HEK293 (cell line): ENCODE measurements at regions not wholly inside any gene's neighbourhood (a gene's known extent, or its start where the extent isn't known, plus 50 kb on each side); places are given as distances from the start of the nearest gene placed in this dataset.

Experiments
- CTCF ChIA-PET: fragments of 350-600 bp; formaldehyde crosslinking; extraction: SDS; loops from one replicate; lab custom pipeline; 2021; ENCODE audit warnings: antibody characterized with exemption; lab: Yijun Ruan, JAX
- POLR2A ChIA-PET: fragments of 300-600 bp; formaldehyde crosslinking; extraction: SDS; loops from one replicate; lab custom pipeline; 2020; ENCODE audit warnings: antibody characterized with exemption, inconsistent platforms; lab: Yijun Ruan, JAX
- H3K27ac ChIP-seq: fragments of 200-500 bp; sonication (Bioruptor generic); 2 replicates; pipeline ENCODE4 v1.5.1; 2014; ENCODE audit warnings: low read depth, low read length, control low read depth, inconsistent platforms; ENCODE audit errors: extremely low read depth
- H3K36me3 ChIP-seq, 2 experiments: fragments of 200-500 bp in 1 of 2; sonication (Bioruptor generic) in 1 of 2; 1 replicate in 1 of 2; 2 replicates in 1 of 2; pipeline ENCODE4 v1.5.1; 2014 to 2017; ENCODE audit warnings: inconsistent platforms in 2 of 2, low read length in 2 of 2; ENCODE audit not compliant: control insufficient read depth in 2 of 2, insufficient read depth in 1 of 2
- H3K4me1 ChIP-seq: fragments of 200-500 bp; sonication (Bioruptor generic); 2 replicates; pipeline ENCODE4 v1.5.1; 2014; ENCODE audit warnings: mild to moderate bottlenecking, low read length, inconsistent platforms; ENCODE audit not compliant: control insufficient read depth, insufficient read depth
- H3K4me3 ChIP-seq: 2 replicates; pipeline ENCODE4 v1.5.1; 2011; ENCODE audit warnings: low read depth, mild to moderate bottlenecking, control low read depth, low read length, moderate library complexity
- H3K9me3 ChIP-seq: fragments of 200-500 bp; sonication (Bioruptor generic); 2 replicates; pipeline ENCODE4 v1.5.1; 2014; ENCODE audit warnings: low read depth, low read length, inconsistent platforms; ENCODE audit not compliant: control insufficient read depth, insufficient read depth
- BCL11A ChIP-seq: fragments of 450-650 bp; formaldehyde crosslinking; IDR thresholded peaks from 2 replicates; pipeline ENCODE4 v1.5.1; 2016; ENCODE audit warnings: low read depth, missing biosample characterization, missing genetic modification characterization
- KLF7 ChIP-seq: fragments of 450-650 bp; formaldehyde crosslinking; IDR thresholded peaks from 2 replicates; pipeline ENCODE4 v1.5.1; 2016; ENCODE audit warnings: missing biosample characterization, missing genetic modification characterization, borderline replicate concordance
- PRDM1 ChIP-seq: fragments of 450-650 bp; formaldehyde crosslinking; IDR thresholded peaks from 2 replicates; pipeline ENCODE4; 2016; ENCODE audit warnings: missing biosample characterization, missing genetic modification characterization
- ZBTB21 ChIP-seq: fragments of 450-650 bp; formaldehyde crosslinking; IDR thresholded peaks from 2 replicates; pipeline ENCODE4 v1.5.1; 2017; ENCODE audit warnings: missing biosample characterization, missing genetic modification characterization
- ZFP3 ChIP-seq: fragments of 450-650 bp; formaldehyde crosslinking; IDR thresholded peaks from 2 replicates; pipeline ENCODE4 v1.5.1; 2016; ENCODE audit warnings: low read depth, missing biosample characterization, missing genetic modification characterization
- ZNF133 ChIP-seq: fragments of 450-650 bp; formaldehyde crosslinking; IDR thresholded peaks from 2 replicates; pipeline ENCODE4 v1.5.1; 2016; ENCODE audit warnings: missing biosample characterization, missing genetic modification characterization
- ZNF223 ChIP-seq: fragments of 450-650 bp; formaldehyde crosslinking; IDR thresholded peaks from 2 replicates; pipeline ENCODE4 v1.5.1; 2016; ENCODE audit warnings: missing biosample characterization, missing genetic modification characterization
- ZNF394 ChIP-seq: fragments of 450-650 bp; formaldehyde crosslinking; IDR thresholded peaks from 2 replicates; pipeline ENCODE4 v1.5.1; 2016; ENCODE audit warnings: missing biosample characterization, missing genetic modification characterization, mild to moderate bottlenecking, moderate library complexity, borderline replicate concordance
- ZNF426 ChIP-seq: fragments of 450-650 bp; formaldehyde crosslinking; IDR thresholded peaks from 2 replicates; pipeline ENCODE4 v1.5.1; 2017; ENCODE audit warnings: missing biosample characterization, missing genetic modification characterization, mild to moderate bottlenecking, inconsistent platforms, moderate library complexity
- ZNF433 ChIP-seq: fragments of 450-650 bp; formaldehyde crosslinking; IDR thresholded peaks from 2 replicates; pipeline ENCODE4 v1.5.1; 2016; ENCODE audit warnings: missing biosample characterization, missing genetic modification characterization, low read depth
- ZNF555 ChIP-seq: fragments of 450-650 bp; formaldehyde crosslinking; conservative IDR thresholded peaks from 2 replicates; pipeline ENCODE4 v1.5.1; 2017; ENCODE audit warnings: missing biosample characterization, mild to moderate bottlenecking, missing genetic modification characterization, inconsistent platforms
- ZNF600 ChIP-seq: fragments of 450-650 bp; formaldehyde crosslinking; IDR thresholded peaks from 2 replicates; pipeline ENCODE4 v1.5.1; 2016; ENCODE audit warnings: missing biosample characterization, missing genetic modification characterization
- ZNF623 ChIP-seq: fragments of 450-650 bp; formaldehyde crosslinking; IDR thresholded peaks from 2 replicates; pipeline ENCODE4 v1.5.1; 2016; ENCODE audit warnings: missing biosample characterization, missing genetic modification characterization
- ZNF654 ChIP-seq: fragments of 450-650 bp; formaldehyde crosslinking; IDR thresholded peaks from 2 replicates; pipeline ENCODE4 v1.5.1; 2016; ENCODE audit warnings: low read depth, missing biosample characterization, missing genetic modification characterization
- ZSCAN30 ChIP-seq: fragments of 450-650 bp; IDR thresholded peaks from 2 replicates; pipeline ENCODE4 v1.5.1; 2018; ENCODE audit warnings: missing biosample characterization, mild to moderate bottlenecking, missing genetic modification characterization, moderate library complexity
- TF ChIP-seq, protein P1 (sequence below): fragments of 450-650 bp; formaldehyde crosslinking; conservative IDR thresholded peaks from 2 replicates; pipeline ENCODE4 v1.5.1; 2016; ENCODE audit warnings: low read depth, missing biosample characterization, missing genetic modification characterization
- TF ChIP-seq, protein P2 (sequence below): fragments of 450-650 bp; formaldehyde crosslinking; IDR thresholded peaks from 2 replicates; pipeline ENCODE4 v1.5.1; 2016; ENCODE audit warnings: missing biosample characterization, missing genetic modification characterization
- TF ChIP-seq, protein P3 (sequence below): fragments of 450-650 bp; formaldehyde crosslinking; conservative IDR thresholded peaks from 2 replicates; pipeline ENCODE4 v1.5.1; 2016; ENCODE audit warnings: low read depth, missing biosample characterization, missing genetic modification characterization
- TF ChIP-seq, protein P4 (sequence below): fragments of 450-650 bp; formaldehyde crosslinking; IDR thresholded peaks from 2 replicates; pipeline ENCODE4 v1.5.1; 2016; ENCODE audit warnings: missing biosample characterization, missing genetic modification characterization
- TF ChIP-seq, protein P5 (sequence below): fragments of 450-650 bp; formaldehyde crosslinking; IDR thresholded peaks from 2 replicates; pipeline ENCODE4 v1.5.1; 2016; ENCODE audit warnings: missing biosample characterization, missing genetic modification characterization
- TF ChIP-seq, protein P6 (sequence below): IDR thresholded peaks from 2 replicates; pipeline ENCODE4 v1.6.1; 2011; ENCODE audit warnings: mild to moderate bottlenecking, low read depth, low read length, borderline replicate concordance

DNA sequence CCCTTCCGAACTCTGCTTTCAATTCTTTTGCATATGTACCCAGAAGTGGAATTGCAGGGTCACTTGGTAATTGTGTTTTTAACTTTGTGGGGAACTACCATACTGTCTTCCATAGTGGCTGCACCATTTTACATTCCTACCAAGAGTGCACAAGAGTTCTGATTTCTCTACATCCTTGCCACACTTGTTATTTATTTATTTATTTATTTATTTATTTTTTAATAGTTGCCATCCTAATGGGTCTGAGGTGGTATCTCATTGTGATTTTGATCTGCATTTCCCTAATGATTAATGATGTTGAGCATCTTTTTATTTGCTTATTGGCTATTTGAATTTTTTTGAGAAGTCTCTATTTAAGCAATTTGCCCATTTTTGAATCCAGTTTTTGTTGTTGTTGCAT lies 422.4 kb downstream of the PTPRU start:
- no peak overlapping the region for H3K4me3 ChIP-seq
- no peaks in the 10 kb centered on the region for H3K36me3 ChIP-seq
- no peaks in the 10 kb centered on the region for H3K9me3 ChIP-seq
- CTCF ChIA-PET, result no interaction called here
- TF ChIP-seq ZNF133 (tag by site-specific recombination) (no peak), ZNF600 (tag by site-specific recombination) (no peak), ZNF394 (tag by site-specific recombination) (peak; percentile 53; the same call in 1 of the 2 replicates), ZNF623 (peak; percentile 22), ZNF555 (tag by site-specific recombination) (peak; percentile 31), ZNF426 (peak; percentile 37), ZSCAN30 (tag by site-specific recombination) (no peak), BCL11A (tag by site-specific recombination) (no peak), ZBTB21 (no peak), ZNF433 (tag by site-specific recombination) (0 out of 2 replicates have a peak, but pooled peaks have one; percentile 9), ZNF654 (tag by site-specific recombination) (0 out of 2 replicates have a peak, but pooled peaks have one; percentile 9), ZFP3 (tag by site-specific recombination) (no peak), KLF7 (no peak), PRDM1 (tag by site-specific recombination) (no peak), ZNF223 (tag by site-specific recombination) (no peak)
- TF ChIP-seq, protein P1, sequence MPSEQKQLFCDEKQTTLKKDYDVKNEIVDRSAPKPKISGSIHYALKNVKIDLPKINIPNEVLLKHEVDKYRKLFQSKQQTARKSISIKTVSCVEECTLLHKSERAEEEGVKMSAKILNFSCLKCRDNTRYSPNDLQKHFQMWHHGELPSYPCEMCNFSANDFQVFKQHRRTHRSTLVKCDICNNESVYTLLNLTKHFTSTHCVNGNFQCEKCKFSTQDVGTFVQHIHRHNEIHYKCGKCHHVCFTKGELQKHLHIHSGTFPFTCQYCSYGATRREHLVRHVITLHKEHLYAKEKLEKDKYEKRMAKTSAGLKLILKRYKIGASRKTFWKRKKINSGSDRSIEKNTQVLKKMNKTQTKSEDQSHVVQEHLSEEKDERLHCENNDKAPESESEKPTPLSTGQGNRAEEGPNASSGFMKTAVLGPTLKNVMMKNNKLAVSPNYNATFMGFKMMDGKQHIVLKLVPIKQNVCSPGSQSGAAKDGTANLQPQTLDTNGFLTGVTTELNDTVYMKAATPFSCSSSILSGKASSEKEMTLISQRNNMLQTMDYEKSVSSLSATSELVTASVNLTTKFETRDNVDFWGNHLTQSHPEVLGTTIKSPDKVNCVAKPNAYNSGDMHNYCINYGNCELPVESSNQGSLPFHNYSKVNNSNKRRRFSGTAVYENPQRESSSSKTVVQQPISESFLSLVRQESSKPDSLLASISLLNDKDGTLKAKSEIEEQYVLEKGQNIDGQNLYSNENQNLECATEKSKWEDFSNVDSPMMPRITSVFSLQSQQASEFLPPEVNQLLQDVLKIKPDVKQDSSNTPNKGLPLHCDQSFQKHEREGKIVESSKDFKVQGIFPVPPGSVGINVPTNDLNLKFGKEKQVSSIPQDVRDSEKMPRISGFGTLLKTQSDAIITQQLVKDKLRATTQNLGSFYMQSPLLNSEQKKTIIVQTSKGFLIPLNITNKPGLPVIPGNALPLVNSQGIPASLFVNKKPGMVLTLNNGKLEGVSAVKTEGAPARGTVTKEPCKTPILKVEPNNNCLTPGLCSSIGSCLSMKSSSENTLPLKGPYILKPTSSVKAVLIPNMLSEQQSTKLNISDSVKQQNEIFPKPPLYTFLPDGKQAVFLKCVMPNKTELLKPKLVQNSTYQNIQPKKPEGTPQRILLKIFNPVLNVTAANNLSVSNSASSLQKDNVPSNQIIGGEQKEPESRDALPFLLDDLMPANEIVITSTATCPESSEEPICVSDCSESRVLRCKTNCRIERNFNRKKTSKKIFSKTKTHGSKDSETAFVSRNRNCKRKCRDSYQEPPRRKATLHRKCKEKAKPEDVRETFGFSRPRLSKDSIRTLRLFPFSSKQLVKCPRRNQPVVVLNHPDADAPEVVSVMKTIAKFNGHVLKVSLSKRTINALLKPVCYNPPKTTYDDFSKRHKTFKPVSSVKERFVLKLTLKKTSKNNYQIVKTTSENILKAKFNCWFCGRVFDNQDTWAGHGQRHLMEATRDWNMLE (tag by site-specific recombination), result peak; percentile 62; the same call in 1 of the 2 replicates
- TF ChIP-seq, protein P2, sequence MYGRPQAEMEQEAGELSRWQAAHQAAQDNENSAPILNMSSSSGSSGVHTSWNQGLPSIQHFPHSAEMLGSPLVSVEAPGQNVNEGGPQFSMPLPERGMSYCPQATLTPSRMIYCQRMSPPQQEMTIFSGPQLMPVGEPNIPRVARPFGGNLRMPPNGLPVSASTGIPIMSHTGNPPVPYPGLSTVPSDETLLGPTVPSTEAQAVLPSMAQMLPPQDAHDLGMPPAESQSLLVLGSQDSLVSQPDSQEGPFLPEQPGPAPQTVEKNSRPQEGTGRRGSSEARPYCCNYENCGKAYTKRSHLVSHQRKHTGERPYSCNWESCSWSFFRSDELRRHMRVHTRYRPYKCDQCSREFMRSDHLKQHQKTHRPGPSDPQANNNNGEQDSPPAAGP (tag by site-specific recombination), result no peak
- TF ChIP-seq, protein P3, sequence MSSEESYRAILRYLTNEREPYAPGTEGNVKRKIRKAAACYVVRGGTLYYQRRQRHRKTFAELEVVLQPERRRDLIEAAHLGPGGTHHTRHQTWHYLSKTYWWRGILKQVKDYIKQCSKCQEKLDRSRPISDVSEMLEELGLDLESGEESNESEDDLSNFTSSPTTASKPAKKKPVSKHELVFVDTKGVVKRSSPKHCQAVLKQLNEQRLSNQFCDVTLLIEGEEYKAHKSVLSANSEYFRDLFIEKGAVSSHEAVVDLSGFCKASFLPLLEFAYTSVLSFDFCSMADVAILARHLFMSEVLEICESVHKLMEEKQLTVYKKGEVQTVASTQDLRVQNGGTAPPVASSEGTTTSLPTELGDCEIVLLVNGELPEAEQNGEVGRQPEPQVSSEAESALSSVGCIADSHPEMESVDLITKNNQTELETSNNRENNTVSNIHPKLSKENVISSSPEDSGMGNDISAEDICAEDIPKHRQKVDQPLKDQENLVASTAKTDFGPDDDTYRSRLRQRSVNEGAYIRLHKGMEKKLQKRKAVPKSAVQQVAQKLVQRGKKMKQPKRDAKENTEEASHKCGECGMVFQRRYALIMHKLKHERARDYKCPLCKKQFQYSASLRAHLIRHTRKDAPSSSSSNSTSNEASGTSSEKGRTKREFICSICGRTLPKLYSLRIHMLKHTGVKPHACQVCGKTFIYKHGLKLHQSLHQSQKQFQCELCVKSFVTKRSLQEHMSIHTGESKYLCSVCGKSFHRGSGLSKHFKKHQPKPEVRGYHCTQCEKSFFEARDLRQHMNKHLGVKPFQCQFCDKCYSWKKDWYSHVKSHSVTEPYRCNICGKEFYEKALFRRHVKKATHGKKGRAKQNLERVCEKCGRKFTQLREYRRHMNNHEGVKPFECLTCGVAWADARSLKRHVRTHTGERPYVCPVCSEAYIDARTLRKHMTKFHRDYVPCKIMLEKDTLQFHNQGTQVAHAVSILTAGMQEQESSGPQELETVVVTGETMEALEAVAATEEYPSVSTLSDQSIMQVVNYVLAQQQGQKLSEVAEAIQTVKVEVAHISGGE, result 0 out of 2 replicates have a peak, but pooled peaks have one; percentile 39
- TF ChIP-seq, protein P4, sequence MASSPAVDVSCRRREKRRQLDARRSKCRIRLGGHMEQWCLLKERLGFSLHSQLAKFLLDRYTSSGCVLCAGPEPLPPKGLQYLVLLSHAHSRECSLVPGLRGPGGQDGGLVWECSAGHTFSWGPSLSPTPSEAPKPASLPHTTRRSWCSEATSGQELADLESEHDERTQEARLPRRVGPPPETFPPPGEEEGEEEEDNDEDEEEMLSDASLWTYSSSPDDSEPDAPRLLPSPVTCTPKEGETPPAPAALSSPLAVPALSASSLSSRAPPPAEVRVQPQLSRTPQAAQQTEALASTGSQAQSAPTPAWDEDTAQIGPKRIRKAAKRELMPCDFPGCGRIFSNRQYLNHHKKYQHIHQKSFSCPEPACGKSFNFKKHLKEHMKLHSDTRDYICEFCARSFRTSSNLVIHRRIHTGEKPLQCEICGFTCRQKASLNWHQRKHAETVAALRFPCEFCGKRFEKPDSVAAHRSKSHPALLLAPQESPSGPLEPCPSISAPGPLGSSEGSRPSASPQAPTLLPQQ, result no peak
- TF ChIP-seq, protein P5, sequence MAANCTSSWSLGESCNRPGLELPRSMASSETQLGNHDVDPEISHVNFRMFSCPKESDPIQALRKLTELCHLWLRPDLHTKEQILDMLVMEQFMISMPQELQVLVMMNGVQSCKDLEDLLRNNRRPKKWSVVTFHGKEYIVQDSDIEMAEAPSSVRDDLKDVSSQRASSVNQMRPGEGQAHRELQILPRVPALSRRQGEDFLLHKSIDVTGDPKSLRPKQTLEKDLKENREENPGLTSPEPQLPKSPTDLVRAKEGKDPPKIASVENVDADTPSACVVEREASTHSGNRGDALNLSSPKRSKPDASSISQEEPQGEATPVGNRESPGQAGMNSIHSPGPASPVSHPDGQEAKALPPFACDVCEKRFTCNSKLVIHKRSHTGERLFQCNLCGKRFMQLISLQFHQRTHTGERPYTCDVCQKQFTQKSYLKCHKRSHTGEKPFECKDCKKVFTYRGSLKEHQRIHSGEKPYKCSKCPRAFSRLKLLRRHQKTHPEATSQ (tag by site-specific recombination), result no peak
- TF ChIP-seq, protein P6, sequence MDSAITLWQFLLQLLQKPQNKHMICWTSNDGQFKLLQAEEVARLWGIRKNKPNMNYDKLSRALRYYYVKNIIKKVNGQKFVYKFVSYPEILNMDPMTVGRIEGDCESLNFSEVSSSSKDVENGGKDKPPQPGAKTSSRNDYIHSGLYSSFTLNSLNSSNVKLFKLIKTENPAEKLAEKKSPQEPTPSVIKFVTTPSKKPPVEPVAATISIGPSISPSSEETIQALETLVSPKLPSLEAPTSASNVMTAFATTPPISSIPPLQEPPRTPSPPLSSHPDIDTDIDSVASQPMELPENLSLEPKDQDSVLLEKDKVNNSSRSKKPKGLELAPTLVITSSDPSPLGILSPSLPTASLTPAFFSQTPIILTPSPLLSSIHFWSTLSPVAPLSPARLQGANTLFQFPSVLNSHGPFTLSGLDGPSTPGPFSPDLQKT, result no peak
- TF ChIP-seq, all 188 proteins: peak for 8
- POLR2A ChIA-PET, result no interaction called here
- Histone ChIP-seq H3K27ac (no peak overlapping the region), H3K4me1 (no peaks in the 10 kb centered on the region)
